HG03460 (cell line): ENCODE measurements at regions not wholly inside any gene's neighbourhood (a gene's known extent, or its start where the extent isn't known, plus 50 kb on each side); places are given as distances from the start of the nearest gene placed in this dataset.

ENCODE experiments used
- ATAC-seq: cut with Tn5 transposase; IDR thresholded peaks from one replicate; pipeline ENCODE4 v1.9.1; 2021; ENCODE audit not compliant: unreplicated experiment

DNA sequence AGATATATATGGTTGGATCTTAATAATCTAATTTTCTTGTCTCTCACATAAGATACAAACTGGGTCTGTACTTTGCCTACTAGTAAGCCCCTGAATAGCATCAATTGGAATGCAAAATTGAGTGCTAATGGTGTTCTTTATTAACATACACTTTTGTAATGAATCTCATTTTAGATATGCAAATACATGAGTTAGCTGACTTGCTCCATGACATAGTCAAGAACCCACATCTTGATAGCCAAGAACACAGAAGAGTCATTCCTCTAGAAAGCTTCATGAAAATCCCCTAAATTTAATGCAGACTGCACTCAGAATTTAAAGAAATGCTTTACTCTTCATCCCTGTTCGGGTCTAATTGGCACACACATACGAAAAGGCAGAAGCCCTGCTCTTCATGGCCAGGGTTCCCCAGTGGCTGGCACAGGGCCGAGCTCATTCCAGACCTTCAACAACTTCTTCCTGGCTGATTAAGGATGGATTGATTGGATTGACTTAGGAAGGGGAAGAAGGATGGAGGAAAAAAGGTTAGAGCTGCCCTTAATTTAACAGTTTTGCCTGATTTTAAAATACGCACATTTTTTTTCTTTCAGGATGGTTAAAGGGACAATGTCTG lies 431.1 kb upstream of the KLF6 start:
- ATAC-seq, result no peak

- ATAC-seq, result no peak
Measured at GRCh38 chr10:4215485-4215884, 430.5 kb upstream of the KLF6 start.

GRCh38 chr10:4214908-4215307 lies 429.9 kb upstream of the KLF6 start:
- no peak for ATAC-seq

DNA sequence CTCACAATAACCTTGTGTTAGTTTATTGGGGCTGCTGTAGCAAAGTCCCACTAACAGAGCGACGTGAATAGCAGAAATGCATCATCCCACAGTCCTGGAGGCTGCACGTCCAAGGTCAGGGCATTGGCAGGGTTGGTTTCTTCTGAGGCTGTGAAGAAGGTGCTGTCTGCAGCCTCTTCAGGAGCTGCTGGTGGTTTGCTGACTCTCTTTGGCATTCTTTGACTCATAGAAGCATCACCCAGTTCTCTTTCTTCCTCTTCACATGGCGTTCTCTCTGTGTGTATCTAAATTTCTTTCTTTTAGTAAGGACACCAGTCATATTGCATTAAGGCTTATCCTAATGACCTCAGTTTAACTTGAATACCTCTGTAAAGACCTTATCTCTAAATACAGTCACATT lies 428.4 kb upstream of the KLF6 start:
- ATAC-seq, result no peak

DNA sequence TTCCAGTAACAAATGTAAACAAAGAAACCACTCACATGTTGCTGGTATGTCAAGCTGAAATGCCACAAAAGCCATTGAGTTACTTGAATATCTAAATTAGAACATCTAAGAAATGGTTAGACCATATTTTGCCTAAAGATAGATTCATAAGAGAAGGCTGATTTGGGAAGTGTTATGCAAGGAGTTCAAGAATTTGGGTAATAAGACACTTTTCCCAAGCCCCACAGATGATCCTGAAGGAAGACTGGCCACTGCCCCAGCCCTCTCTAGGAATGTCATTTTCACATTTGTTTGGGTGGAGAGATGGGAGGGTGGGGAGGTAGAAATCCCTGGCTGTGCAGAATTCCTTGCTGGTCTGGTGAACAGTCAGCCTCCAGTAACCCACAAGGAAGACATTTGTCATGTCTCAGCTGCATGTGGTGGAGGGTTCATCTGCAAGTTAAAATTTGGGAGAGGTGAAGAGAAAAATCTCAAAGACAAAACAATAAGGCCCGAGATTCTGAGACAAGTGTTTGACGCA lies 427.2 kb upstream of the KLF6 start:
- ATAC-seq, result no peak

GRCh38 chr10:4208499-4208898 lies 423.5 kb upstream of the KLF6 start:
- ATAC-seq, result no peak

- ATAC-seq, result no peak
Measured at GRCh38 chr10:4205113-4205512, 420.1 kb upstream of the KLF6 start.

DNA sequence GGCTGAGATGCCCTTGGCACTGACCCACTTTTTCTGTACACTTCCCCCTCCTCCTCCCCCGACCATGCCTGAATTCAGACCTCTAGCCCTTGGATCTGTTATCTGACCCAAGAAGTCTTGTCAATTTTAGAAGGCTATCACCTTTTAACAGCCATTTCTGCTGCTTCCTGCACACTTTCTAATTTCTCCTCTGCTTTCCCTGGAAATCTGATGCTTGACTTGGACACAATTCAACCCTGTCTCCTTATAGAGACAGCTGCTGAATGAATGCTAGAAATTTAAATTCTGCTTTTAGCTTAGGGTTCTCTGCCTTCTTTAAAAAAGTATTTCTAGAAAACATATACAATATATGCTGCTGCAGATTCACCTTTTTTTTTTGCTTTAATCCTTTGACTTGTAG lies 417.9 kb upstream of the KLF6 start:
- ATAC-seq, result no peak

GRCh38 chr10:4201866-4202825 lies 417.1 kb upstream of the KLF6 start:
- no peak for ATAC-seq

DNA sequence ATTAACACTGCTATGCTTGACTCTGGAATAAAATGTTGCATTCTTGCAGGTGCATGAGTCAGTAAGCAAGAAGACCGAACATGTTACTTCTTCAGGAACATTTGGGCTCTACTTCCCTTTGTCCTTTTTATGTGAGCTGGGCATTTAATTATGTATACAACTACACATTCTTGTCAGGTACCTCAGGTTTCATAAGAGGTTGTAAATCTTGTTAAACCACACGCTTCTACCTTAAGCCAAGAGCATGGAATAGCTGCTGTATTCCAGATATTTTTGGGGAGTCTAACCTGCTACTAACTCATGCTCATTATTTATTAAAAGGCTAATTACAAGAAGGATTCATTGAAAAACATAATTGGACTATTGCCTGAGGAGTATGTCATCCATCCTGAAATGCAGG lies 414.2 kb upstream of the KLF6 start:
- no peak for ATAC-seq

DNA sequence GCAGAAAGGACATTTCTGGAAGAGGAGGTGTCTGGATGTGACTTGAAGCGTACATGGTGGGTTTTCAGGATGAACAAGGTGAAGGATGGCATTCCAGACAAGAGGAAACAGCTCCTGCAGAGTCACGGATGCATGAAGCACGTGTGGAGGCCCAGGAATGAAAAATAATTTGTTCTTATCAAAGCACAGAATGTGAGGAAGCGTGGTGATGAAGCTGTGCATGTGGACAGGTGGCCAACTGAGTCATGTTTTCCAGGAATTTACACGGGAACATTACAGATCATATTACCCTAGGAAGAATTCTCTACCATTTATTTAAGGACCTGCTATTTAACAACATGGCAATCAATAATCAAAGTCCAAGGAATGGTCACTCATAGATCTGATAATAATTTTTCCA lies 413.2 kb upstream of the KLF6 start:
- ATAC-seq, result no peak

DNA sequence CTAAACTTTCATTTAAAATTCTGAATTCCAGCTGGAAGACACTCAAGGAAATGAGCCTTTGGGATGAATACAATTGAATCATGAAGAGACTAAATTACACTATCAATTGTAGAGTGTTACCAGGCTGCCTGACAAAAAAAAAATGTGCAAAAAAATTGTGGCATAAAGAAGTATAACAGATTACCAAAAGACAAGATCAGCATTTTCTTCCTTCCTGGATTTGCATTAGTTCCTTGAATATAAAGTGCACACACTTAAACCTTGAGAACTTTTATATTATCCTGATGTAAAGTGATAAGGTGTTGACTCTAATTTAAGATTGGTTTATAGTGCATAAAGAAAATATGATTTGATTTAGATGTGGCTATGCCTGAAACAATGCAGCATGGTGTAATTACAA lies 412.7 kb upstream of the KLF6 start:
- no peak for ATAC-seq

DNA sequence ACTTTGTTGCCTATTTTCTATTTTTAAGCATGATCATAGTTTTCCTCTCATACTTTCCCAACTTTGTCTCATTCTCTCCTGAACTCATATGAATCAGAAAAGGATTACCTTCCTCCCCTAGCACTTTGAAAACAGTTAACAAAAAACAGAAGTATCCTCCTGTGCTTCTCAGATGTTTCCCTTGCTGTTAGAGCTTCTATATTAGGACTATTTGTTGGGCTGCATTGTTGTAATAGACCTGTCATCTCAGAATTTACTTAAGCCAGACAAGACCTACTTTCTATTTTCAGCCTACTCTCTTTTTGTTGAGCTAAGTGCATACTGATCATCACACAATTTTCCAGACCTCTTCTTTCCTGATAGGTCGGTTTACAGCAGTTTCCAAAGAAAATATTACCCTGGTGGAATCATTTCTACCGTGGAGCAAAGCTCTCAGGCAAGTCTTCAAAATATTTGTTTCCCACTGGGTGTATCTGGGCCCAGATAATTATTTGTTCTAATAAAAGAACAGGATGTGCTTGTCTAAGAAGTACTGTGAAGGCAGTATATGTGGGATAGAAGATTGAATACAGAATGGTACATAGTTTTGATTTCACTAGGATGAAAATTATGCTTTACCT lies 411.9 kb upstream of the KLF6 start:
- no peak for ATAC-seq

- no peak for ATAC-seq
Measured at GRCh38 chr10:4196183-4196582, 411.2 kb upstream of the KLF6 start.

GRCh38 chr10:4195213-4195612 lies 410.2 kb upstream of the KLF6 start:
- ATAC-seq, result no peak

- no peak for ATAC-seq
Measured at GRCh38 chr10:4194231-4194630, 409.2 kb upstream of the KLF6 start.

- ATAC-seq, result no peak
Measured at GRCh38 chr10:4191894-4192293, 406.9 kb upstream of the KLF6 start.

DNA sequence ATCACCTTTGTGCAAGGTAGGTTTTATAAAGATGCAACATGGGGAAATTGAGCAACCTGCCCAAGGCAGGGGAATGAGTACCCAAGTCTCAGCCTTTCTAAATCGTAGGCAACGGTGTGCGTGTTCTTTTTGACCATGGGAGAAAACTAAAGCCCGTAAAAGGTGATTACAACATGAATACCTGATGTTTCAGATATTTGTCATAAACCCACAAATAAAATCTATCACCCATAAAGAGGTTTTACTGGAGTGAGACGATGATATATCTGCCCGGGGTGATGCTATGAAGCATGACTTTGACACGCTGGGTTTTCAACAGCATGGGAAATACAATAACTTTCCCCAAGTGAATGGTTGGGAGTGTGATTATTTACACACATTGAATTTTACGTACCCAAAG lies 406.3 kb upstream of the KLF6 start:
- ATAC-seq, result no peak

GRCh38 chr10:4190876-4191275 lies 405.9 kb upstream of the KLF6 start:
- no peak for ATAC-seq

- no peak for ATAC-seq
Measured at GRCh38 chr10:4189281-4189680, 404.3 kb upstream of the KLF6 start.

GRCh38 chr10:4188406-4188805 lies 403.4 kb upstream of the KLF6 start:
- no peak for ATAC-seq
